Upper lobe of left lung (tissue), 4 donors: ENCODE measurements at regions not wholly inside any gene's neighbourhood (a gene's known extent, or its start where the extent isn't known, plus 50 kb on each side); places are given as distances from the start of the nearest gene placed in this dataset.

Experiments
- POLR2AphosphoS5 ChIP-seq, 2 donors: sonication (generic); formaldehyde crosslinking; IDR thresholded peaks; one replicate each; pipeline ENCODE4 v1.5.1; 2017; ENCODE audit warnings: antibody characterized with exemption in 2 of 2
- TF ChIP-seq, protein P1 (sequence below), 6 experiments: fragments of 450-650 bp in 4 of 6; fragments of 200-600 bp in 2 of 6; sonication (generic) in 2 of 6; IDR thresholded peaks; one replicate each; pipeline ENCODE4 v1.5.1; 2016 to 2019; ENCODE audit warnings: antibody characterized with exemption in 6 of 6

DNA sequence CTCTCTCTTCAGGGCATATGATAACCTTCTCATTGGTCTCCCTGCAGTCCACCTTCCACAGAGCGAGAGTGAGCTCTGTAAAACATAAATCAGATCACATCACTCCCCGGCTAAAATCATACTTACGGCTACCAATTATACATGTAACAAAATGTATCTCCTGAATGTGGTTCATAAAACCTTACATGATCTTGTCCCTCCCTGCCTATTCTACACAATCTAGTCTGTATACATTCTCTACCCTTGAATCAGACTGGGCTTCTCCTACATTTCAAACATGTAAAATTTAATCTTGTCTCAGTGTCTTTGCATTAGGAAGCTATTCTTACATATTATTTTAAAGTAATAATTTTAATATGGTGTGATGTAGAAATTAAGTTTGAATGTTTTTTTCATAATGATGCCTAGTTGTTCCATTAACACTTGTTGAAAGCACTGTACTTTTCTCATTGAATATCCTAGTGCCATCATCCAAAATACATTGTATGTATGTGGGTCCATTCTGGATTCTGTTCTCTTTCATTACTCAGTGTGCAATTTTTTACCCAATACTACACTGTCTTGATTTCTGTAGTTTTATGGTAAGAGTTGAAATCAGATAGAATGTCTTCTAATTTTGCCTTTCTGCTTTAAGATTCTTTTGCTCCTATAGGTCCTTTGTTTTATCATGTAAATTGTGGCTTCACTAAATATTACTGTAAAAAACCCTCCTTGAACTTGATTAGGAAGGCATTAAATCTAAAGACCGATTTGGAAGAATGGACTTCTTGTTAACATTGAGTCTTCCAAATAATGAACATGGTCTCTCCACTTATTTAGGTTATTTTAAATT is 403.3 kb upstream of the EPHA7 start:
- TF ChIP-seq, protein P1, sequence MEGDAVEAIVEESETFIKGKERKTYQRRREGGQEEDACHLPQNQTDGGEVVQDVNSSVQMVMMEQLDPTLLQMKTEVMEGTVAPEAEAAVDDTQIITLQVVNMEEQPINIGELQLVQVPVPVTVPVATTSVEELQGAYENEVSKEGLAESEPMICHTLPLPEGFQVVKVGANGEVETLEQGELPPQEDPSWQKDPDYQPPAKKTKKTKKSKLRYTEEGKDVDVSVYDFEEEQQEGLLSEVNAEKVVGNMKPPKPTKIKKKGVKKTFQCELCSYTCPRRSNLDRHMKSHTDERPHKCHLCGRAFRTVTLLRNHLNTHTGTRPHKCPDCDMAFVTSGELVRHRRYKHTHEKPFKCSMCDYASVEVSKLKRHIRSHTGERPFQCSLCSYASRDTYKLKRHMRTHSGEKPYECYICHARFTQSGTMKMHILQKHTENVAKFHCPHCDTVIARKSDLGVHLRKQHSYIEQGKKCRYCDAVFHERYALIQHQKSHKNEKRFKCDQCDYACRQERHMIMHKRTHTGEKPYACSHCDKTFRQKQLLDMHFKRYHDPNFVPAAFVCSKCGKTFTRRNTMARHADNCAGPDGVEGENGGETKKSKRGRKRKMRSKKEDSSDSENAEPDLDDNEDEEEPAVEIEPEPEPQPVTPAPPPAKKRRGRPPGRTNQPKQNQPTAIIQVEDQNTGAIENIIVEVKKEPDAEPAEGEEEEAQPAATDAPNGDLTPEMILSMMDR (IDR thresholded peaks at IDR 0.05): no peak
- TF ChIP-seq POLR2AphosphoS5 (IDR thresholded peaks at IDR 0.05): no peak
